Smooth muscle cell (in vitro differentiated cells): ENCODE measurements at regions not wholly inside any gene's neighbourhood (a gene's known extent, or its start where the extent isn't known, plus 50 kb on each side); places are given as distances from the start of the nearest gene placed in this dataset.

ENCODE experiments used
- DNase-seq: peaks from one replicate; lab custom pipeline; 2025; ENCODE audit not compliant: unreplicated experiment; lab: John Stamatoyannopoulos, UW
- H2AFZ ChIP-seq: fragments of 200-600 bp; sonication (generic); 2 replicates; pipeline ENCODE4 v1.6.0; 2016; ENCODE audit warnings: antibody characterized with exemption, low read depth, mild to moderate bottlenecking
- H3F3A ChIP-seq: fragments of 200-600 bp; sonication (generic); 2 replicates; pipeline ENCODE4 v1.6.0; 2017; ENCODE audit warnings: antibody characterized with exemption, low read depth
- H3K27ac ChIP-seq: fragments of 200-600 bp; sonication (generic); 2 replicates; pipeline ENCODE4 v1.5.1; 2016; ENCODE audit warnings: low read depth, mild to moderate bottlenecking
- H3K27me3 ChIP-seq: fragments of 200-600 bp; sonication (generic); 2 replicates; pipeline ENCODE4 v1.6.1; 2016; ENCODE audit warnings: low read depth, mild to moderate bottlenecking
- H3K36me3 ChIP-seq: fragments of 200-600 bp; sonication (generic); 2 replicates; pipeline ENCODE4 v1.5.1; 2016; ENCODE audit warnings: low read depth
- H3K4me1 ChIP-seq: fragments of 200-600 bp; sonication (generic); 2 replicates; pipeline ENCODE4 v1.5.1; 2016; ENCODE audit warnings: low read depth
- H3K4me2 ChIP-seq: fragments of 200-600 bp; sonication (generic); 2 replicates; pipeline ENCODE4 v1.6.0; 2016; ENCODE audit warnings: mild to moderate bottlenecking
- H3K4me3 ChIP-seq: fragments of 200-600 bp; sonication (generic); 2 replicates; pipeline ENCODE4 v1.5.1; 2016; ENCODE audit warnings: mild to moderate bottlenecking
- H3K79me2 ChIP-seq: fragments of 200-600 bp; sonication (generic); 2 replicates; pipeline ENCODE4 v1.6.0; 2016; ENCODE audit warnings: low read depth, mild to moderate bottlenecking
- H3K9ac ChIP-seq: fragments of 200-600 bp; sonication (generic); 2 replicates; pipeline ENCODE4 v1.6.0; 2016; ENCODE audit warnings: low read depth
- H3K9me3 ChIP-seq: fragments of 200-600 bp; sonication (generic); replicated peaks from 2 replicates; pipeline ENCODE4 v1.5.1; 2016; ENCODE audit warnings: low read depth
- H4K20me1 ChIP-seq: fragments of 200-600 bp; sonication (generic); 2 replicates; pipeline ENCODE4 v1.6.0; 2016; ENCODE audit warnings: low read depth
- CTCF ChIP-seq: fragments of 200-600 bp; sonication (generic); IDR thresholded peaks from 2 replicates; pipeline ENCODE4 v1.5.1; 2017; ENCODE audit warnings: borderline replicate concordance, mild to moderate bottlenecking, antibody characterized with exemption; ENCODE audit not compliant: insufficient read depth, poor library complexity, severe bottlenecking
- WGBS: methylation state at CpG from one replicate; pipeline ENCODE4 v1.1.7; 2016; ENCODE audit warnings: low lambda C conversion rate; 5-methylcytosine and 5-hydroxymethylcytosine counted together

GRCh38 chr5:92580814-92581213 lies 1000.2 kb downstream of the NR2F1-AS1 start:
- H3K9me3 ChIP-seq, result no peaks in the 10 kb centered on the region
- H3K36me3 ChIP-seq, result no peaks in the 10 kb centered on the region
- no peaks in the 10 kb centered on the region for H3K79me2 ChIP-seq
- H2AFZ ChIP-seq, result no peak overlapping the region
- H3K4me1 ChIP-seq, result no peaks in the 10 kb centered on the region
- H3K9ac ChIP-seq, result no peak overlapping the region
- DNase-seq, result no peak
- no peak overlapping the region for H3K4me3 ChIP-seq
- H3K4me2 ChIP-seq, result no peak overlapping the region
- 90% methylated on average over 2 of the region's 2 CpGs for WGBS
- no peaks in the 10 kb centered on the region for H3K27me3 ChIP-seq
- H4K20me1 ChIP-seq, result no peaks in the 10 kb centered on the region
- TF ChIP-seq CTCF, result no peak
- no peaks in the 10 kb centered on the region for H3F3A ChIP-seq
- no peak overlapping the region for H3K27ac ChIP-seq

- H3K4me2 ChIP-seq, result no peak overlapping the region
- H3K36me3 ChIP-seq, result no peaks in the 10 kb centered on the region
Measured at GRCh38 chr5:92574023-92574422, 1007.0 kb downstream of the NR2F1-AS1 start.

GRCh38 chr5:92568522-92568921 lies 1012.5 kb downstream of the NR2F1-AS1 start:
- Histone ChIP-seq H3K9me3 (no peaks in the 10 kb centered on the region), H3K27me3 (no peaks in the 10 kb centered on the region), H4K20me1 (no peaks in the 10 kb centered on the region), H2AFZ (no peak overlapping the region), H3K36me3 (no peaks in the 10 kb centered on the region), H3K27ac (no peak overlapping the region), H3K9ac (no peak overlapping the region), H3K4me3 (no peak overlapping the region), H3K79me2 (no peaks in the 10 kb centered on the region), H3F3A (no peaks in the 10 kb centered on the region), H3K4me2 (no peak overlapping the region), H3K4me1 (no peaks in the 10 kb centered on the region)
- 92% methylated on average over 2 of the region's 2 CpGs for whole genome bisulfite sequencing
- no peak for TF ChIP-seq CTCF
- no peak for DNase-seq

More at GRCh38 chr5:92574023-92574422, 1007.0 kb downstream of the NR2F1-AS1 start:
- DNase-seq, result no peak
- Histone ChIP-seq H3K27ac (no peak overlapping the region), H4K20me1 (no peaks in the 10 kb centered on the region), H3K4me3 (no peak overlapping the region), H3K4me1 (no peaks in the 10 kb centered on the region), H3K9me3 (no peaks in the 10 kb centered on the region), H3K9ac (no peak overlapping the region), H3K27me3 (no peaks in the 10 kb centered on the region), H3F3A (no peaks in the 10 kb centered on the region), H3K79me2 (no peaks in the 10 kb centered on the region), H2AFZ (no peak overlapping the region)
- no peak for TF ChIP-seq CTCF
- 94% methylated on average over 3 of the region's 3 CpGs for WGBS

- TF ChIP-seq CTCF, result no peak
- Histone ChIP-seq H3K27ac (no peak overlapping the region), H2AFZ (no peak overlapping the region), H3K4me2 (no peak overlapping the region), H3K27me3 (no peaks in the 10 kb centered on the region), H3K9me3 (no peaks in the 10 kb centered on the region), H4K20me1 (no peaks in the 10 kb centered on the region), H3K4me1 (no peaks in the 10 kb centered on the region), H3K36me3 (no peaks in the 10 kb centered on the region), H3F3A (no peaks in the 10 kb centered on the region), H3K9ac (no peak overlapping the region), H3K79me2 (no peaks in the 10 kb centered on the region), H3K4me3 (no peak overlapping the region)
- 97% methylated on average over 3 of the region's 3 CpGs for WGBS
- no peak for DNase-seq
Measured at GRCh38 chr5:92567831-92568450, 1013.1 kb downstream of the NR2F1-AS1 start.
